Erythroblast (primary cell): ENCODE measurements at regions not wholly inside any gene's neighbourhood (a gene's known extent, or its start where the extent isn't known, plus 50 kb on each side); places are given as distances from the start of the nearest gene placed in this dataset.

ENCODE experiments used
- GATA1 ChIP-seq: IDR thresholded peaks from 2 replicates; pipeline ENCODE4 v1.6.1; 2011; ENCODE audit warnings: low read depth, mild to moderate bottlenecking, control low read depth, low read length, moderate library complexity
- POLR2A ChIP-seq: IDR thresholded peaks from 2 replicates; pipeline ENCODE4 v1.6.1; 2011; ENCODE audit warnings: mild to moderate bottlenecking, low read length

- TF ChIP-seq POLR2A (no peak), GATA1 (no peak)
These were observed 65.7 kb upstream of the PITRM1 start for GRCh38 chr10:3238115-3238871.
